ENCODE measurements at regions not wholly inside any gene's neighbourhood (a gene's known extent, or its start where the extent isn't known, plus 50 kb on each side); places are given as distances from the start of the nearest gene placed in this dataset.

GRCh38 chr1:228554107-228554506 is 66.9 kb downstream of the RNF187 start:
- no peak for TF ChIP-seq POLR2A (IDR thresholded peaks at IDR 0.05; ENCODE audit: low read length)
- no peak for TF ChIP-seq GATA1 (IDR thresholded peaks at IDR 0.05; ENCODE audit: low read depth, low read length)
